ENCODE measurements at regions not wholly inside any gene's neighbourhood (a gene's known extent, or its start where the extent isn't known, plus 50 kb on each side); places are given as distances from the start of the nearest gene placed in this dataset.

GRCh38 chr3:94568041-94568440 is 505.2 kb downstream of the NSUN3 start:
- ATAC-seq (no peak), DNase-seq (ENCODE audit: low spot score) (no peak)
- H3F3A ChIP-seq (replicated peaks; ENCODE audit: low read depth), result no peaks in the 10 kb centered on the region
- H3K27ac ChIP-seq (ENCODE audit: low read depth), result no peak overlapping the region
- H3K4me3 Mint-ChIP-seq, result no peak overlapping the region
- H3K79me2 ChIP-seq (replicated peaks; ENCODE audit: insufficient read depth), result no peaks in the 10 kb centered on the region
- H3K4me3 ChIP-seq, result no peak overlapping the region
- peaks cover 9% of the 10 kb centered on the region for H3K36me3 Mint-ChIP-seq (ENCODE audit: low read depth)
- H3K9me3 Mint-ChIP-seq, result peaks cover 11% of the 10 kb centered on the region
- H3K27ac Mint-ChIP-seq, result no peak overlapping the region
- H3K36me3 ChIP-seq (ENCODE audit: insufficient read depth), result no peaks in the 10 kb centered on the region
- no peaks in the 10 kb centered on the region for H3K9me2 ChIP-seq (ENCODE audit: insufficient read depth)
- peaks cover 5% of the 10 kb centered on the region for H3K4me1 ChIP-seq (ENCODE audit: insufficient read depth)
- no peak overlapping the region for H3K4me2 ChIP-seq
- no peaks in the 10 kb centered on the region for H3K27me3 ChIP-seq (ENCODE audit: insufficient read depth)
- no peak overlapping the region for H2AFZ ChIP-seq
- no peaks in the 10 kb centered on the region for H4K20me1 ChIP-seq (replicated peaks; ENCODE audit: insufficient read depth)
- TF ChIP-seq JUNB (IDR thresholded peaks at IDR 0.05; ENCODE audit: unreplicated experiment) (no peak), EZH2phosphoT487 (IDR thresholded peaks at IDR 0.05; ENCODE audit: unreplicated experiment) (no peak), POLR2AphosphoS5 (IDR thresholded peaks at IDR 0.05; ENCODE audit: low read depth) (no peak), EZH2 (IDR thresholded peaks at IDR 0.05; ENCODE audit: low read depth, unreplicated experiment) (no peak), ZNF331 (CRISPR knock-in tag; IDR thresholded peaks at IDR 0.05; ENCODE audit: low read depth) (no peak), REST (IDR thresholded peaks at IDR 0.05; ENCODE audit: unreplicated experiment) (no peak), CREB1 (CRISPR knock-in tag; IDR thresholded peaks at IDR 0.05; ENCODE audit: low read depth) (no peak), STAT1 (IDR thresholded peaks at IDR 0.05; ENCODE audit: unreplicated experiment) (no peak), CTCF (conservative IDR thresholded peaks at IDR 0.05; ENCODE audit: low read depth in 2 of 2) (no peak), ZNF114 (CRISPR knock-in tag; IDR thresholded peaks at IDR 0.05) (no peak), NANOG (IDR thresholded peaks at IDR 0.05; ENCODE audit: borderline replicate concordance) (no peak)
- TF ChIP-seq, protein P1, sequence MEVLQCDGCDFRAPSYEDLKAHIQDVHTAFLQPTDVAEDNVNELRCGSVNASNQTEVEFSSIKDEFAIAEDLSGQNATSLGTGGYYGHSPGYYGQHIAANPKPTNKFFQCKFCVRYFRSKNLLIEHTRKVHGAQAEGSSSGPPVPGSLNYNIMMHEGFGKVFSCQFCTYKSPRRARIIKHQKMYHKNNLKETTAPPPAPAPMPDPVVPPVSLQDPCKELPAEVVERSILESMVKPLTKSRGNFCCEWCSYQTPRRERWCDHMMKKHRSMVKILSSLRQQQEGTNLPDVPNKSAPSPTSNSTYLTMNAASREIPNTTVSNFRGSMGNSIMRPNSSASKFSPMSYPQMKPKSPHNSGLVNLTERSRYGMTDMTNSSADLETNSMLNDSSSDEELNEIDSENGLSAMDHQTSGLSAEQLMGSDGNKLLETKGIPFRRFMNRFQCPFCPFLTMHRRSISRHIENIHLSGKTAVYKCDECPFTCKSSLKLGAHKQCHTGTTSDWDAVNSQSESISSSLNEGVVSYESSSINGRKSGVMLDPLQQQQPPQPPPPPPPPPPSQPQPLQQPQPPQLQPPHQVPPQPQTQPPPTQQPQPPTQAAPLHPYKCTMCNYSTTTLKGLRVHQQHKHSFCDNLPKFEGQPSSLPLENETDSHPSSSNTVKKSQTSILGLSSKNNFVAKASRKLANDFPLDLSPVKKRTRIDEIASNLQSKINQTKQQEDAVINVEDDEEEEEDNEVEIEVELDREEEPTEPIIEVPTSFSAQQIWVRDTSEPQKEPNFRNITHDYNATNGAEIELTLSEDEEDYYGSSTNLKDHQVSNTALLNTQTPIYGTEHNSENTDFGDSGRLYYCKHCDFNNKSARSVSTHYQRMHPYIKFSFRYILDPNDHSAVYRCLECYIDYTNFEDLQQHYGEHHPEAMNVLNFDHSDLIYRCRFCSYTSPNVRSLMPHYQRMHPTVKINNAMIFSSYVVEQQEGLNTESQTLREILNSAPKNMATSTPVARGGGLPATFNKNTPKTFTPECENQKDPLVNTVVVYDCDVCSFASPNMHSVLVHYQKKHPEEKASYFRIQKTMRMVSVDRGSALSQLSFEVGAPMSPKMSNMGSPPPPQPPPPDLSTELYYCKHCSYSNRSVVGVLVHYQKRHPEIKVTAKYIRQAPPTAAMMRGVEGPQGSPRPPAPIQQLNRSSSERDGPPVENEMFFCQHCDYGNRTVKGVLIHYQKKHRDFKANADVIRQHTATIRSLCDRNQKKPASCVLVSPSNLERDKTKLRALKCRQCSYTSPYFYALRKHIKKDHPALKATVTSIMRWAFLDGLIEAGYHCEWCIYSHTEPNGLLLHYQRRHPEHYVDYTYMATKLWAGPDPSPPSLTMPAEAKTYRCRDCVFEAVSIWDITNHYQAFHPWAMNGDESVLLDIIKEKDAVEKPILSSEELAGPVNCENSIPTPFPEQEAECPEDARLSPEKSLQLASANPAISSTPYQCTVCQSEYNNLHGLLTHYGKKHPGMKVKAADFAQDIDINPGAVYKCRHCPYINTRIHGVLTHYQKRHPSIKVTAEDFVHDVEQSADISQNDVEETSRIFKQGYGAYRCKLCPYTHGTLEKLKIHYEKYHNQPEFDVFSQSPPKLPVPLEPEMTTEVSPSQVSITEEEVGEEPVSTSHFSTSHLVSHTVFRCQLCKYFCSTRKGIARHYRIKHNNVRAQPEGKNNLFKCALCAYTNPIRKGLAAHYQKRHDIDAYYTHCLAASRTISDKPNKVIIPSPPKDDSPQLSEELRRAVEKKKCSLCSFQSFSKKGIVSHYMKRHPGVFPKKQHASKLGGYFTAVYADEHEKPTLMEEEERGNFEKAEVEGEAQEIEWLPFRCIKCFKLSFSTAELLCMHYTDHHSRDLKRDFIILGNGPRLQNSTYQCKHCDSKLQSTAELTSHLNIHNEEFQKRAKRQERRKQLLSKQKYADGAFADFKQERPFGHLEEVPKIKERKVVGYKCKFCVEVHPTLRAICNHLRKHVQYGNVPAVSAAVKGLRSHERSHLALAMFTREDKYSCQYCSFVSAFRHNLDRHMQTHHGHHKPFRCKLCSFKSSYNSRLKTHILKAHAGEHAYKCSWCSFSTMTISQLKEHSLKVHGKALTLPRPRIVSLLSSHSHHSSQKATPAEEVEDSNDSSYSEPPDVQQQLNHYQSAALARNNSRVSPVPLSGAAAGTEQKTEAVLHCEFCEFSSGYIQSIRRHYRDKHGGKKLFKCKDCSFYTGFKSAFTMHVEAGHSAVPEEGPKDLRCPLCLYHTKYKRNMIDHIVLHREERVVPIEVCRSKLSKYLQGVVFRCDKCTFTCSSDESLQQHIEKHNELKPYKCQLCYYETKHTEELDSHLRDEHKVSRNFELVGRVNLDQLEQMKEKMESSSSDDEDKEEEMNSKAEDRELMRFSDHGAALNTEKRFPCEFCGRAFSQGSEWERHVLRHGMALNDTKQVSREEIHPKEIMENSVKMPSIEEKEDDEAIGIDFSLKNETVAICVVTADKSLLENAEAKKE (CRISPR knock-in tag; IDR thresholded peaks at IDR 0.05), result no peak
- TF ChIP-seq, protein P2, sequence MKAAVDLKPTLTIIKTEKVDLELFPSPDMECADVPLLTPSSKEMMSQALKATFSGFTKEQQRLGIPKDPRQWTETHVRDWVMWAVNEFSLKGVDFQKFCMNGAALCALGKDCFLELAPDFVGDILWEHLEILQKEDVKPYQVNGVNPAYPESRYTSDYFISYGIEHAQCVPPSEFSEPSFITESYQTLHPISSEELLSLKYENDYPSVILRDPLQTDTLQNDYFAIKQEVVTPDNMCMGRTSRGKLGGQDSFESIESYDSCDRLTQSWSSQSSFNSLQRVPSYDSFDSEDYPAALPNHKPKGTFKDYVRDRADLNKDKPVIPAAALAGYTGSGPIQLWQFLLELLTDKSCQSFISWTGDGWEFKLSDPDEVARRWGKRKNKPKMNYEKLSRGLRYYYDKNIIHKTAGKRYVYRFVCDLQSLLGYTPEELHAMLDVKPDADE (IDR thresholded peaks at IDR 0.05), result no peak
- no peaks in the 10 kb centered on the region for H3K27me3 Mint-ChIP-seq (ENCODE audit: insufficient read depth, low read depth, poor library complexity)
- H3K4me1 Mint-ChIP-seq, result peaks cover 19% of the 10 kb centered on the region

All from GM23338 (cell line).